GM19023 (cell line): ENCODE measurements at regions not wholly inside any gene's neighbourhood (a gene's known extent, or its start where the extent isn't known, plus 50 kb on each side); places are given as distances from the start of the nearest gene placed in this dataset.

ENCODE experiments used
- ATAC-seq: cut with Tn5 transposase; IDR thresholded peaks from one replicate; pipeline ENCODE4 v1.9.1; 2021; ENCODE audit warnings: mild to moderate bottlenecking, moderate library complexity; ENCODE audit not compliant: unreplicated experiment

DNA sequence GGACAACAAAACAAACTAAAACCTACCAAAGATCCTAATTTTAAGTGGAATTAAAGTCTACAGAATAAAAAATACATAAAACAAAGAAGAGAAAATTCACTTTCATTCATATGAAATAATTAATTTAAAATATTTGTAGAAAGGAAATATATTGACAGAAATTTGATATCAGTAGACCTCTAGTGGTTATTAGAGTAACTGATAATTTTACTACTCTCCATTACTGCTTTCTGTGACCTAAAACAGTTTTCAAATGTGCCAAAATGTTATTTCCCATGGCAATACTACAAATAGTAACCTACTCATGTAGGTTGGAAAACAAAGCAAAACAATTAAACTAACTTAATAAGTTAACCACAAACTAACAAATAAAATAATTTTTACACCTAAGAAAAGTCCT lies 147.1 kb downstream of the NOL4 start:
- no peak for ATAC-seq

DNA sequence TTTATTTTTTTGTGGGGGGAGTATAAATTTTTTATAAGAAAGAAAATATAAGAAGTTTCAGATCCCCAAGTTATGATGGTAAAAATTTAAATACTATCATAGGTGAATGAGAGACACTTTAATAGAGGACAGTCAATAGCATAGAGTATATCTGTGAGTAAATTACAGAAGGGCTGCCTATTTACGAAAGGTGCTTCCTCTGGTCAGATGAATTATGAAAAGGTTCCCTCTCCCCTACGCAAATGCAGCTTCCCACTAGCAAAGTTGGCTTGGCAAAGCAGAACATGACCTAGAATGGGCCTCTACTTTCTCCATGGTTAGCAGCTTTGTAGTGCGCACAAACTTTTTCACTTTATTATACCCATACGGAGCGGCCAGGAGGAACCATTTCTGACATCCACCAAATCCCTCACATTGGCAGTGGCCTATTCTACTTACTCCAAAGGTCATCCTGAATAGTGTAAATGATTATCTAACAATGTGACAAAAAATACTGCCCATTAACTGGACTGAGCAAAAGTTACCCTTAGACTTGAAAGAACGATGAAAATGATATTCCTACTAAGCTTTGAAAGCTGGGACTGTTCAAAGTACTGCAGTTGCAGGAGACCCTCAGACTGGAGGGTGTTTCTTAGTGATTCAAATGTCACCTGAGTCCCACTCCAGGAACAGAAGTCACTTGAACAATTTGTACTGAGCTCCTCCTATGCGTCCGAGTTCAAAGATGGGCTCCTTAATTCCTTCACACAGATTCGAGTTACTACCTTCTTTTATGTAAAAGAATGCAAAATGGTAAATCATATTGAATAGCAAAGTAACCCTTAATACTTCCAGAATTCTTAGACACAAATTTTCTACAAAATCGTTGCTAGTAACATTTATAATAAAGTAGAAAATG lies 148.5 kb downstream of the NOL4 start:
- no peak for ATAC-seq

GRCh38 chr18:34061226-34061625 lies 163.5 kb downstream of the NOL4 start:
- ATAC-seq, result no peak

DNA sequence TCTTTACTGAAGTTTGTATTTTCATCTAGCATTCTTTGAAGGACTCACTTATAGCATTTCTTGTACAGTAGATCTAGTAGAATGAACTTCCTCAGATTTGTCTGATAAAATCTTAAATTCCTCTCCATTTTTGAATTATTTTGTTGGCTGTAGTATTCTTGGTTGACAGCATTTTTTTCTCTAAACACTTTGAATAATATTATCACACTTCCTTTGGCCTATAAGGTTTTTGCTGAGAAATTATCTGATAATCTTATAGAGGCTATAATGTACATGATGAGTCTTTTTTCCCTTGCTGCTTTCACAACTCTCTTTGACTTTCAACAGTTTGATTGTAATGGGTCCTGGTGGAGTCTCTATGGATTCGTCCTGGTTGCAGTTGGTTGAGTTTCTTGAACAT lies 169.5 kb downstream of the NOL4 start:
- no peak for ATAC-seq

DNA sequence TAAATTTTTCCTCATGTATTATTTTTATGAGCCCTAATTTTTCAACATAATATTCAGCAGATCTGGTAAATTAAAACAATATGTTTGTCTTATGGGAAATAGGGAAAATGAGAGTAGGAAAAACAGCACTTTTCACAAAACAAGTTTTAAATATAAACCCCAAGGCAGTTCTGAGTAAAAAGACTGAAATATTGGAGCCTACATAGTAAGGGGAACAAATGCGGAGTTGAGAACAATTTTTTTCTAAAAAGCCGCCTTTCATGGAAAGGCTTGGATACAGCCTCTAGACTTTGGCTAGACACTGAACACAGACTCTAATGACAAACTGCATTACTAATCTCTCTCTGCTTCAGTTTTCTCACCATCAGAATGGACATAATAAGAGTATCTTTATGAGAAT lies 174.1 kb downstream of the NOL4 start:
- no peak for ATAC-seq

GRCh38 chr18:34049511-34049910 lies 175.2 kb downstream of the NOL4 start:
- no peak for ATAC-seq

- ATAC-seq, result no peak
Observed at GRCh38 chr18:34048423-34048822, 176.3 kb downstream of the NOL4 start.

DNA sequence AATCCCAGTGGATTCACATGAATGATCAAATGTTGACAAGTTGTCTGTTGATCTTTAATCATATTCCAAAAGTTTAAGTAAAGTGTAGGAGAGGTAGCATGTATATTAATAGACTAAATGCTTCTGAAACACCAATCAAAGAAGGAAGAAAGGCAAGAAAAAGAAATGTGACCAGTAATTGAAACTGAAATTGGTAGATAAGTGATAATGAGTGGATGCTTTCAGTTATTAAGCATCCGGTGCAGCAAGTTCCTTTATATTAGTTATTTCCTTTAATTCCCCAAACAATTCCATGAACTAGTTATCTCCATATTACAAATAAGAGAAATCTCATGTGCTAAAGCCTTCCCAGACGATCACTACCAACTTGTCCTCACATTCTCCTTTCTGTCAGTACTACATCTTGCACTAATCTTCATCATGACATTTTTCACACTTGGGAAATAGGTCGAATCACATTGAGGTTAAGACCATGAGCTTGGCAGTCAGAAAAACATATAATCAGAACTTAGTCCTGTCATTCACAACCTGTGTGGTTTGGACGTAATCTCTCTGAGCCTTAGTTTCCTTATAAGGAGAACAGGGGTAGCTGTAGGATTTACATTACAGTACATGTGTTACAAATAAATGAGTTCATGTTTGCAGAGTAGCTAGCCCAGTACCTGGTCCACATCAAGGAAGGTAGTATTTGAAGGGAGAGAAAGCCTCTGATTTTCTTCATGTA lies 182.1 kb downstream of the NOL4 start:
- ATAC-seq, result no peak

GRCh38 chr18:34039611-34040010 lies 185.1 kb downstream of the NOL4 start:
- no peak for ATAC-seq

- no peak for ATAC-seq
Observed at GRCh38 chr18:34039201-34039600, 185.5 kb downstream of the NOL4 start.

DNA sequence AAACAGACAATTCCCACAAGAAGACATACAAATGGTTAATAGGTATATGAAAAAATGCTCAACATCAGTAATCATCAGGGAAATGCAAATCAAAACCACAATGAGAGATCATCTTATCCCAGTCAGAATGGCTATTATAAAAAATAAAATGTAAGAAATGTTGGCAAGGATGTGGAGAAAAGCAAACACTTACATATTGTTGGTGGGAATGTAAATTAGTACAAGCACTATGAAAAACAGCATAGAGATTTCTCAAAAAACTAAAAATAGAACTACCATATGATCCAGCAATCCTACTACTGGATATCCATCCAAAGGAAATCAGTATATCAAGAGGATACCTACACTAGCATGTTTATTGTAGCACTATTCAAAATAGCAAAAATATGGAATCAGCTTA lies 186.6 kb downstream of the NOL4 start:
- ATAC-seq, result no peak

DNA sequence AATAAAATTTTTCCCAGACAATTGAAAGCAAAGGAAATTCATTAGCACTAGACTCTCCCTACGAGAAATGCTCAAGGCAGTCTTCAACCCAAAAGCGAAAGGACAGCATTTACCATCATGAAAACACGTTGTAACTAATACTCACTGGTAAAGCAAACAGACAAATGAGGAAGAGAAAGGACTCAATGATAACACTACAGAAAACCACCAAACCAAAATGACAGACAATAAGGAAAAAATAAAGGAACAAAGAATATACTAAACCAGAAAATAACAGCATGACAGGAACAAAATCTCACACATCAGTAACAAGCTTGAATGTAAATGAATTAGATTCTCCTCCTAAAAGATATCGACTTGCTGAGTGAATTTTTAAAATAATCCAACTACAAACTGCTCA lies 190.7 kb downstream of the NOL4 start:
- ATAC-seq, result no peak

GRCh38 chr18:34031810-34032209 lies 192.9 kb downstream of the NOL4 start:
- ATAC-seq, result no peak

DNA sequence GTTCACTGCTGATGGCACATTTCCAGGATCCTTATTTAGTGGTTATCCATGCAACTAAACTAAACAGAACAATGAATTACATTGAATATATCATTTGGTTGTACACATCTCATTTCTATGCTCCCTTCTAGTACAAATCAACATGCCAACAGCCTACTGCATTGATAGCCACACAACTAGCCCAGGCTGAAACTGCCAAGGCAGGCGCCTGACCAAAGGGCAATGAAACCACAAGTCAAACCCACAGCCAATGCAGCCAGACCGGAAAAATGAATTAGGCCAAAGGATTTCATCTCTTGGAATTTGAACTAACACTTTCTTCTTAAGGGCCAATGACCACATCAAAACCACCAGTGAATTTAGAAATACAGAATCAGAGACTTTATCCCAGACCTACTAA lies 196.4 kb downstream of the NOL4 start:
- ATAC-seq, result no peak

- no peak for ATAC-seq
Observed at GRCh38 chr18:34025191-34025801, 199.4 kb downstream of the NOL4 start.

DNA sequence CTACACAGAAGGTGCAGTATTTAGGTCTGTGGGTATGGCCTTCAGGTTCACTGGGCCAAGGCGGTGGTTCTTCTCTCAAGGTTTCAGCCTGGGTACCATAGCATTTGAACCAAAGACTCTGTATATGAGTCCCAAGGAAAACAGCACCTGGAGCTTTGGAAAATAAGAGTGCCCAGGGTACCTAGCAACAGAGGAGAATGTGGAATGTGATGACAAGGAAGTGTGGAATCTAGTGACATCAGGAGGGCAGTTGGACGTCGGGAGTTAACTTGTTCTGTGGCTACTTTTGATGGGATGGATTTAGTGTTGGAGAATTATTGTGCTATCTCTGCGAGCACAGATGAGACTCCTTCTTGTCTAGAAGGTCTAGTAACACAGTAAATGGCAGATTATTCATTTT lies 201.2 kb downstream of the NOL4 start:
- no peak for ATAC-seq

DNA sequence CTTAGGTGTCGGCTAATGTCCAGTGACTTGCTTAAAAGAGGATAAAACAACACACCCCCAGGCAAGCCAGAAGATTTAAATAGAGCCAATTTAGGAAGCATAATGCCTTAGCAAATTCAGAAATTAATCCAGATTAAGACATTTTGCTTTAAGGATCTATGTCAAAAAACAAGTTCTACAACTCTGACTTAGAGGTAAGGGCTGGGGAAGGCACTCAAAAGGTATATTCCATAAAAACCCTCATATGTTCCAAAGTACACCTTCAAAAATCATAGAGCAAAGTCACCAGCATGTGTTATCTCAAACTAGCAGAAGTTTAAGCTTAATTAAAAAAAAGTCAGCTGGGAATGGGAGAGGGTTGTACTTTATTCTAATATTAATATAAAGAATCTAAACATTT lies 206.4 kb downstream of the NOL4 start:
- ATAC-seq, result no peak

GRCh38 chr18:34003687-34004086 lies 221.0 kb downstream of the NOL4 start:
- no peak for ATAC-seq

DNA sequence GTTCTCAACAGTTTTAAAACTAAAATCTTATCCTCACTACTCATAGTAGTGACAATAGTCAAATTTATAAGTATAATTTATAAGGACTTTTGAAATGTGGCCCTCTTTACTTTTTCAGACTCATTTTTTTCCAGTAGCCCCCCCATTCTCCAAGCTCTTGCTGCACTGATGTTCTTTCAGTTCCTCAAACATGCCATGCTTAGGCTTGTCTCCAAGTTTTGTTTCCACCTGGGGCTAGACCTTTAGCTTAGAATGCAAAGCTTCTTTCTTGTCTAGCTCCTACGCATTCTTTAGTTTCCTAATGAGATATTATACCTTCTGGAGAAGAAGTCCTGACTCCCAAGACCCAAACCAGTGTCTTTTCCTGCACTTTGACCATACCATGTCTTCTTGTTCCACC lies 222.6 kb downstream of the NOL4 start:
- ATAC-seq, result no peak

- no peak for ATAC-seq
Observed at GRCh38 chr18:34001376-34001775, 223.3 kb downstream of the NOL4 start.

GRCh38 chr18:33987206-33987605 lies 237.5 kb downstream of the NOL4 start:
- ATAC-seq, result no peak

DNA sequence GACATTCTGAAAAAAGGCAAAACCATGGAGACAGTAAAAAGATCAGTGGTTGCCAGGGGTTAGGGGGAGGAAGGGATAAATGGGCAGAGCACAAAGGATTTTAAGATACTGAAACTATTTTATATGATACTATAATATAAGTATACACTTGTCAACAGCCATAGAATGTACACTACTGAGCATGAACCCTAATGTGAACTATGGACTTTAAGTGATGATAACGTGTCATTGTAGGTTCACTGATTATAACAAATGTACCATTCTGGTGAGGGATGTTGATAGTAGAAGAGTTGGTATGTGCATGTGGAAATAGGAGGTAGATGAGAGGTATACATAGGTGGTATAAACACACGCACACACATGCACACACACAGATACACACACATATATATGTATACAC lies 241.6 kb downstream of the NOL4 start:
- no peak for ATAC-seq
